ENCODE measurements at regions not wholly inside any gene's neighbourhood (a gene's known extent, or its start where the extent isn't known, plus 50 kb on each side); places are given as distances from the start of the nearest gene placed in this dataset.

DNA sequence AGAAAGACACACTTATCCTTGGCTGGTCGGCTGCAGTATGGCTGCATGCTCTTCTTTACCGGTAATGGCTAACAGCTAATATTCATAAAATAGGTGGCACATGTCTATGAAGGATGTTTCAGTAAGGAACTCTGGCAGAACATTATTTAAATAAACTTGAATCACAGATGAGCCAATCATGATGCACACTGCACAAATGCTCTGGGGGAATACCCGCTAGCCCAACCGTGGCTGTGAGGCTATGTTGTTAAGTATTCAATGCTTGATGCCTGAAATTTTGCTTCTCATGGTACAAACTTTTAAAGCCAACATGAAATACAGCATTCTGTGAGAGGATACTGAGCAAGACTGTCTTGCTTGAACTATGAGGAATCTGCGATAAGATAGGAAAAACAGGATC, 505.8 kb downstream of the ZEB2 start:
- TF ChIP-seq ZNF8 (CRISPR knock-in tag; IDR thresholded peaks at IDR 0.05): no peak
- no peak for ATAC-seq

- no peak for TF ChIP-seq ISL1 (CRISPR knock-in tag; IDR thresholded peaks at IDR 0.05)
- TF ChIP-seq, protein P1, sequence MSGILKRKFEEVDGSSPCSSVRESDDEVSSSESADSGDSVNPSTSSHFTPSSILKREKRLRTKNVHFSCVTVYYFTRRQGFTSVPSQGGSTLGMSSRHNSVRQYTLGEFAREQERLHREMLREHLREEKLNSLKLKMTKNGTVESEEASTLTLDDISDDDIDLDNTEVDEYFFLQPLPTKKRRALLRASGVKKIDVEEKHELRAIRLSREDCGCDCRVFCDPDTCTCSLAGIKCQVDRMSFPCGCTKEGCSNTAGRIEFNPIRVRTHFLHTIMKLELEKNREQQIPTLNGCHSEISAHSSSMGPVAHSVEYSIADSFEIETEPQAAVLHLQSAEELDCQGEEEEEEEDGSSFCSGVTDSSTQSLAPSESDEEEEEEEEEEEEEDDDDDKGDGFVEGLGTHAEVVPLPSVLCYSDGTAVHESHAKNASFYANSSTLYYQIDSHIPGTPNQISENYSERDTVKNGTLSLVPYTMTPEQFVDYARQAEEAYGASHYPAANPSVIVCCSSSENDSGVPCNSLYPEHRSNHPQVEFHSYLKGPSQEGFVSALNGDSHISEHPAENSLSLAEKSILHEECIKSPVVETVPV (CRISPR knock-in tag; IDR thresholded peaks at IDR 0.05): no peak
- TF ChIP-seq ESRRG (CRISPR knock-in tag; IDR thresholded peaks at IDR 0.05): no peak
- no peak for ATAC-seq
Measured at GRCh38 chr2:144012304-144012703, 507.6 kb downstream of the ZEB2 start.

DNA sequence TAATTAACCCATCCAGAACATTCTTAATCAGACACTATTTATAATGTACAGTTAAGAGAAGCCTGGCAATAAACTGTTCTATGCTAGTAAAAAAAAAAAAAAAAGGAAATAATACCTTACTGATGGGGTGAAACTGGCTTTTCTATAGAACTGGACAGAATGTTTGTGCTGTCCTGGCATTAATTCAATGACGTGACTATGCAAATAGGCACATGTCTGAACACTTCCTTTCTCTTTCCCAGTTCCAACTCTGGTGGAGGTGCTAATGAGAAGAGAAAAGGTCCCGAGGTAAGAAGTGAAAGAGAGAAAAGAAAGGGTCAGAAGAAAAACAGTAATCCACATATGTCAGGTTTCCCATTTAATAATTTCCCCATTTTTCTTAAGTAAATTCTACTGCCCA, 508.4 kb downstream of the ZEB2 start:
- ATAC-seq: no peak
- TF ChIP-seq, protein P1 (CRISPR knock-in tag; IDR thresholded peaks at IDR 0.05): no peak
- no peak for TF ChIP-seq TCF4 (CRISPR knock-in tag; IDR thresholded peaks at IDR 0.05; ENCODE audit: borderline replicate concordance)
- TF ChIP-seq ESRRG (CRISPR knock-in tag; IDR thresholded peaks at IDR 0.05): no peak
- TF ChIP-seq ZNF70 (CRISPR knock-in tag; IDR thresholded peaks at IDR 0.05): no peak
- no peak for TF ChIP-seq ISL1 (CRISPR knock-in tag; IDR thresholded peaks at IDR 0.05)
- TF ChIP-seq RARB (CRISPR knock-in tag; IDR thresholded peaks at IDR 0.05): no peak
- TF ChIP-seq TOX (CRISPR knock-in tag; IDR thresholded peaks at IDR 0.05; ENCODE audit: borderline replicate concordance): no peak
- TF ChIP-seq OSR1 (CRISPR knock-in tag; IDR thresholded peaks at IDR 0.05): no peak
- TF ChIP-seq, protein P2, sequence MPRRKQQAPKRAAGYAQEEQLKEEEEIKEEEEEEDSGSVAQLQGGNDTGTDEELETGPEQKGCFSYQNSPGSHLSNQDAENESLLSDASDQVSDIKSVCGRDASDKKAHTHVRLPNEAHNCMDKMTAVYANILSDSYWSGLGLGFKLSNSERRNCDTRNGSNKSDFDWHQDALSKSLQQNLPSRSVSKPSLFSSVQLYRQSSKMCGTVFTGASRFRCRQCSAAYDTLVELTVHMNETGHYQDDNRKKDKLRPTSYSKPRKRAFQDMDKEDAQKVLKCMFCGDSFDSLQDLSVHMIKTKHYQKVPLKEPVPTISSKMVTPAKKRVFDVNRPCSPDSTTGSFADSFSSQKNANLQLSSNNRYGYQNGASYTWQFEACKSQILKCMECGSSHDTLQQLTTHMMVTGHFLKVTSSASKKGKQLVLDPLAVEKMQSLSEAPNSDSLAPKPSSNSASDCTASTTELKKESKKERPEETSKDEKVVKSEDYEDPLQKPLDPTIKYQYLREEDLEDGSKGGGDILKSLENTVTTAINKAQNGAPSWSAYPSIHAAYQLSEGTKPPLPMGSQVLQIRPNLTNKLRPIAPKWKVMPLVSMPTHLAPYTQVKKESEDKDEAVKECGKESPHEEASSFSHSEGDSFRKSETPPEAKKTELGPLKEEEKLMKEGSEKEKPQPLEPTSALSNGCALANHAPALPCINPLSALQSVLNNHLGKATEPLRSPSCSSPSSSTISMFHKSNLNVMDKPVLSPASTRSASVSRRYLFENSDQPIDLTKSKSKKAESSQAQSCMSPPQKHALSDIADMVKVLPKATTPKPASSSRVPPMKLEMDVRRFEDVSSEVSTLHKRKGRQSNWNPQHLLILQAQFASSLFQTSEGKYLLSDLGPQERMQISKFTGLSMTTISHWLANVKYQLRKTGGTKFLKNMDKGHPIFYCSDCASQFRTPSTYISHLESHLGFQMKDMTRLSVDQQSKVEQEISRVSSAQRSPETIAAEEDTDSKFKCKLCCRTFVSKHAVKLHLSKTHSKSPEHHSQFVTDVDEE (CRISPR knock-in tag; IDR thresholded peaks at IDR 0.05): no peak
- TF ChIP-seq, protein P3, sequence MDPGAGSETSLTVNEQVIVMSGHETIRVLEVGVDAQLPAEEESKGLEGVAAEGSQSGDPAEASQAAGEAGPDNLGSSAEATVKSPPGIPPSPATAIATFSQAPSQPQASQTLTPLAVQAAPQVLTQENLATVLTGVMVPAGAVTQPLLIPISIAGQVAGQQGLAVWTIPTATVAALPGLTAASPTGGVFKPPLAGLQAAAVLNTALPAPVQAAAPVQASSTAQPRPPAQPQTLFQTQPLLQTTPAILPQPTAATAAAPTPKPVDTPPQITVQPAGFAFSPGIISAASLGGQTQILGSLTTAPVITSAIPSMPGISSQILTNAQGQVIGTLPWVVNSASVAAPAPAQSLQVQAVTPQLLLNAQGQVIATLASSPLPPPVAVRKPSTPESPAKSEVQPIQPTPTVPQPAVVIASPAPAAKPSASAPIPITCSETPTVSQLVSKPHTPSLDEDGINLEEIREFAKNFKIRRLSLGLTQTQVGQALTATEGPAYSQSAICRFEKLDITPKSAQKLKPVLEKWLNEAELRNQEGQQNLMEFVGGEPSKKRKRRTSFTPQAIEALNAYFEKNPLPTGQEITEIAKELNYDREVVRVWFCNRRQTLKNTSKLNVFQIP (CRISPR knock-in tag; IDR thresholded peaks at IDR 0.05; ENCODE audit: borderline replicate concordance, low read depth): no peak
- TF ChIP-seq SNAI2 (CRISPR knock-in tag; IDR thresholded peaks at IDR 0.05): no peak
- no peak for TF ChIP-seq CSDC2 (CRISPR knock-in tag; IDR thresholded peaks at IDR 0.05)
- no peak for TF ChIP-seq BACH2 (CRISPR knock-in tag; IDR thresholded peaks at IDR 0.05; ENCODE audit: borderline replicate concordance)
- TF ChIP-seq ZC3H10 (CRISPR knock-in tag; IDR thresholded peaks at IDR 0.05): no peak
- TF ChIP-seq ZNF8 (CRISPR knock-in tag; IDR thresholded peaks at IDR 0.05): no peak
- no peak for TF ChIP-seq ZFP30 (CRISPR knock-in tag; IDR thresholded peaks at IDR 0.05)
- TF ChIP-seq, protein P4, sequence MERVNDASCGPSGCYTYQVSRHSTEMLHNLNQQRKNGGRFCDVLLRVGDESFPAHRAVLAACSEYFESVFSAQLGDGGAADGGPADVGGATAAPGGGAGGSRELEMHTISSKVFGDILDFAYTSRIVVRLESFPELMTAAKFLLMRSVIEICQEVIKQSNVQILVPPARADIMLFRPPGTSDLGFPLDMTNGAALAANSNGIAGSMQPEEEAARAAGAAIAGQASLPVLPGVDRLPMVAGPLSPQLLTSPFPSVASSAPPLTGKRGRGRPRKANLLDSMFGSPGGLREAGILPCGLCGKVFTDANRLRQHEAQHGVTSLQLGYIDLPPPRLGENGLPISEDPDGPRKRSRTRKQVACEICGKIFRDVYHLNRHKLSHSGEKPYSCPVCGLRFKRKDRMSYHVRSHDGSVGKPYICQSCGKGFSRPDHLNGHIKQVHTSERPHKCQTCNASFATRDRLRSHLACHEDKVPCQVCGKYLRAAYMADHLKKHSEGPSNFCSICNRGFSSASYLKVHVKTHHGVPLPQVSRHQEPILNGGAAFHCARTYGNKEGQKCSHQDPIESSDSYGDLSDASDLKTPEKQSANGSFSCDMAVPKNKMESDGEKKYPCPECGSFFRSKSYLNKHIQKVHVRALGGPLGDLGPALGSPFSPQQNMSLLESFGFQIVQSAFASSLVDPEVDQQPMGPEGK (CRISPR knock-in tag; IDR thresholded peaks at IDR 0.05; ENCODE audit: borderline replicate concordance): no peak
- TF ChIP-seq, protein P5, sequence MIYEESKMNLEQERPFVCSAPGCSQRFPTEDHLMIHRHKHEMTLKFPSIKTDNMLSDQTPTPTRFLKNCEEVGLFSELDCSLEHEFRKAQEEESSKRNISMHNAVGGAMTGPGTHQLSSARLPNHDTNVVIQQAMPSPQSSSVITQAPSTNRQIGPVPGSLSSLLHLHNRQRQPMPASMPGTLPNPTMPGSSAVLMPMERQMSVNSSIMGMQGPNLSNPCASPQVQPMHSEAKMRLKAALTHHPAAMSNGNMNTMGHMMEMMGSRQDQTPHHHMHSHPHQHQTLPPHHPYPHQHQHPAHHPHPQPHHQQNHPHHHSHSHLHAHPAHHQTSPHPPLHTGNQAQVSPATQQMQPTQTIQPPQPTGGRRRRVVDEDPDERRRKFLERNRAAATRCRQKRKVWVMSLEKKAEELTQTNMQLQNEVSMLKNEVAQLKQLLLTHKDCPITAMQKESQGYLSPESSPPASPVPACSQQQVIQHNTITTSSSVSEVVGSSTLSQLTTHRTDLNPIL (CRISPR knock-in tag; IDR thresholded peaks at IDR 0.05; ENCODE audit: low read depth): no peak
- TF ChIP-seq ZFP3 (CRISPR knock-in tag; IDR thresholded peaks at IDR 0.05): no peak
- no peak for TF ChIP-seq PPARA (CRISPR knock-in tag; IDR thresholded peaks at IDR 0.05; ENCODE audit: borderline replicate concordance)
